Coronary artery (tissue), 2 donors: ENCODE measurements at regions not wholly inside any gene's neighbourhood (a gene's known extent, or its start where the extent isn't known, plus 50 kb on each side); places are given as distances from the start of the nearest gene placed in this dataset.

Experiments used
- DNase-seq: peaks from one replicate; pipeline ENCODE4 v3.0.0-alpha.2; 2017; ENCODE audit warnings: low spot score
- H3K27ac ChIP-seq, 2 donors: fragments of 200-600 bp; sonication (generic); one replicate each; pipeline ENCODE4 v1.5.1; 2016 to 2019
- H3K4me3 ChIP-seq: fragments of 200-600 bp; sonication (generic); 2 replicates; pipeline ENCODE4 v1.5.1; 2016; ENCODE audit warnings: mild to moderate bottlenecking, moderate library complexity
- CTCF ChIP-seq: fragments of 200-600 bp; sonication (generic); IDR thresholded peaks from one replicate; pipeline ENCODE4 v1.5.1; 2019; ENCODE audit warnings: antibody characterized with exemption

- no peak overlapping the region for H3K27ac ChIP-seq
- no peak for TF ChIP-seq CTCF
- no peak overlapping the region for H3K4me3 ChIP-seq
- DNase-seq, result no peak
These were observed 185.1 kb upstream of the TPM1 start for GRCh38 chr15:62857411-62857853.

GRCh38 chr15:62858343-62858742 lies 184.2 kb upstream of the TPM1 start:
- TF ChIP-seq CTCF, result no peak
- no peak overlapping the region for H3K27ac ChIP-seq

GRCh38 chr15:62862717-62863116 lies 179.8 kb upstream of the TPM1 start:
- DNase-seq, result no peak
- no peak overlapping the region for H3K27ac ChIP-seq

More at GRCh38 chr15:62858343-62858742, 184.2 kb upstream of the TPM1 start:
- no peak for DNase-seq
- H3K4me3 ChIP-seq, result no peak overlapping the region

GRCh38 chr15:62866366-62866765 lies 176.2 kb upstream of the TPM1 start:
- Histone ChIP-seq H3K4me3 (no peak overlapping the region), H3K27ac (no peak overlapping the region)
- no peak for TF ChIP-seq CTCF
- DNase-seq, result no peak

More at GRCh38 chr15:62862717-62863116, 179.8 kb upstream of the TPM1 start:
- no peak for TF ChIP-seq CTCF
- no peak overlapping the region for H3K4me3 ChIP-seq

GRCh38 chr15:62867844-62868243 lies 174.7 kb upstream of the TPM1 start:
- H3K27ac ChIP-seq, result no peak overlapping the region
- H3K4me3 ChIP-seq, result no peak overlapping the region
- TF ChIP-seq CTCF, result no peak
- DNase-seq, result no peak

- no peak for DNase-seq
- Histone ChIP-seq H3K27ac (no peak overlapping the region), H3K4me3 (no peak overlapping the region)
- TF ChIP-seq CTCF, result no peak
These were observed 174.0 kb upstream of the TPM1 start for GRCh38 chr15:62868507-62868906.

GRCh38 chr15:62869116-62869515 lies 173.4 kb upstream of the TPM1 start:
- Histone ChIP-seq H3K27ac (no peak overlapping the region), H3K4me3 (no peak overlapping the region)
- DNase-seq, result no peak
- TF ChIP-seq CTCF, result no peak
